ENCODE measurements at regions not wholly inside any gene's neighbourhood (a gene's known extent, or its start where the extent isn't known, plus 50 kb on each side); places are given as distances from the start of the nearest gene placed in this dataset.

DNA sequence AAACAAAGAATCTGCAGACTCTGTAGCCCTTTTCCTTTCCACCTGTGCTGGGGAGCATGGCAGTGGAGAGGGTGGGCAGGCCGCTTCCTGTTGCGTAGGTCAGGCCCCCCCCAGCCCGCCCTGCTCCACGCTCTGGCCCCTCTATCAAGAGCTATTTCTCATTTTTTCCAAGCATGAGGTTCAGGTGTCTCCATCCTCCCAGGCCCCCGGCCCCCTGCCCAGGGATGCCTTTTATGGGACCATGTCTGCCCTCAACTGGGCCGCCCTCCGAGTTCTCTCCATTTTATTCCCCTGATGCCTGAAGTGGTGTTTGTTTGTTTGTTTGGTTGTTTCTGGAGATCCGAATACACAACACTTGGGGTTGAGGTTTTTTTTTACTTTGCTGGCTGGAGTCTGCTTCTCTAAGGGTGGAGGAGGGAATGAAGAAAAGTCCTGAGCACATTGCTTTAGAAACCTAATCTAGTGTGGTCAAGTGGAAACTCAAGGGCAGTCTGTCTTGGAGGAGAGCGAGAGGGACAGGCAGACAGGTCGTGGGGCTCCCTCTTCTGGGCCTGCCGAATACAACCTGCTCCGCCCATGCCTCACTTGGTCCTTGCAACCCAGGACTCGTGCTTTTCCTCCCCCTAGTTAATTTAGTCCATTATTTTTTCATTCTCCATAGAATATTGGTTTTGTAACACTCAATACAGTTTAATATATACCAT, 176.5 kb upstream of the LYSMD4 start:
- TF ChIP-seq, protein P1, sequence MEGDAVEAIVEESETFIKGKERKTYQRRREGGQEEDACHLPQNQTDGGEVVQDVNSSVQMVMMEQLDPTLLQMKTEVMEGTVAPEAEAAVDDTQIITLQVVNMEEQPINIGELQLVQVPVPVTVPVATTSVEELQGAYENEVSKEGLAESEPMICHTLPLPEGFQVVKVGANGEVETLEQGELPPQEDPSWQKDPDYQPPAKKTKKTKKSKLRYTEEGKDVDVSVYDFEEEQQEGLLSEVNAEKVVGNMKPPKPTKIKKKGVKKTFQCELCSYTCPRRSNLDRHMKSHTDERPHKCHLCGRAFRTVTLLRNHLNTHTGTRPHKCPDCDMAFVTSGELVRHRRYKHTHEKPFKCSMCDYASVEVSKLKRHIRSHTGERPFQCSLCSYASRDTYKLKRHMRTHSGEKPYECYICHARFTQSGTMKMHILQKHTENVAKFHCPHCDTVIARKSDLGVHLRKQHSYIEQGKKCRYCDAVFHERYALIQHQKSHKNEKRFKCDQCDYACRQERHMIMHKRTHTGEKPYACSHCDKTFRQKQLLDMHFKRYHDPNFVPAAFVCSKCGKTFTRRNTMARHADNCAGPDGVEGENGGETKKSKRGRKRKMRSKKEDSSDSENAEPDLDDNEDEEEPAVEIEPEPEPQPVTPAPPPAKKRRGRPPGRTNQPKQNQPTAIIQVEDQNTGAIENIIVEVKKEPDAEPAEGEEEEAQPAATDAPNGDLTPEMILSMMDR (IDR thresholded peaks at IDR 0.05; ENCODE audit: low read length), result no peak
- TF ChIP-seq EZH2 (optimal IDR thresholded peaks at IDR 0.05; ENCODE audit: low read depth, low read length), result no peak
- TF ChIP-seq EZH2phosphoT487 (IDR thresholded peaks at IDR 0.05; ENCODE audit: low read length), result no peak
- no peaks in the 10 kb centered on the region for H3K79me2 ChIP-seq (ENCODE audit: low read length)
- H3K4me1 ChIP-seq (ENCODE audit: low read length), result no peaks in the 10 kb centered on the region
- H3K9ac ChIP-seq (ENCODE audit: low read length), result no peak overlapping the region
- no peak overlapping the region for H2AFZ ChIP-seq (ENCODE audit: low read length)
- H3K9me2 ChIP-seq (replicated peaks; ENCODE audit: insufficient read depth, low read length), result no peaks in the 10 kb centered on the region
- no peak overlapping the region for H3K4me3 ChIP-seq (ENCODE audit: low read length)
- no peaks in the 10 kb centered on the region for H4K20me1 ChIP-seq (ENCODE audit: insufficient read depth, low read length)
- H3K4me2 ChIP-seq (ENCODE audit: low read depth, low read length), result no peak overlapping the region
- no peaks in the 10 kb centered on the region for H3F3A ChIP-seq (ENCODE audit: insufficient read depth, low read length)
- no peak overlapping the region for H3K27ac ChIP-seq (ENCODE audit: low read length)
- H3K27me3 ChIP-seq (replicated peaks; ENCODE audit: insufficient read depth, low read length), result no peaks in the 10 kb centered on the region
- DNase-seq, result no peak
- no peaks in the 10 kb centered on the region for H3K36me3 ChIP-seq (replicated peaks; ENCODE audit: insufficient read depth, low read length)
- H3K9me3 ChIP-seq (replicated peaks; ENCODE audit: insufficient read depth, low read length), result no peaks in the 10 kb centered on the region

DNA sequence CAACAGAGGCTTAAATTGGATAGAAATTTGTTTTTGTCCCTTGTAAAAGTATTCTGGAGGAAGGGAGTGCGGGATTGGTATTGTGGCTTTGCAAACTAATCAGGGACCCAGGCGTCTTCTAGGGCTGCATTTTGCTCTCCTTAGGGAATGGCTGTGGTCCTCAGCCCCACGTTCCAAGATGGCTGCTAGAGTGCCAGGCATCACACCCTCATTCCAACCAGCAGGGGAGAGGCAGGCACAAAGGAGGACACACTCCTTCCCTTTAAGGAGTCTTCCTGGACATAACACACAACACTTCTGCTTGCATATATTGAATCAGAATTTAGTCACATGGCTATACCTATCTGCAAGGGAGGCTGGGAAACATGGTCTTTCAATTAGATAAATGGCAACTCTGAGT, 174.5 kb upstream of the LYSMD4 start:
- no peaks in the 10 kb centered on the region for H3K9me2 ChIP-seq (replicated peaks; ENCODE audit: insufficient read depth, low read length)
- no peak overlapping the region for H3K4me3 ChIP-seq (ENCODE audit: low read length)
- no peaks in the 10 kb centered on the region for H3K79me2 ChIP-seq (ENCODE audit: low read length)
- H3K9me3 ChIP-seq (replicated peaks; ENCODE audit: insufficient read depth, low read length), result no peaks in the 10 kb centered on the region
- no peaks in the 10 kb centered on the region for H3K4me1 ChIP-seq (ENCODE audit: low read length)
- H3K27me3 ChIP-seq (replicated peaks; ENCODE audit: insufficient read depth, low read length), result no peaks in the 10 kb centered on the region
- no peaks in the 10 kb centered on the region for H4K20me1 ChIP-seq (ENCODE audit: insufficient read depth, low read length)
- no peaks in the 10 kb centered on the region for H3K36me3 ChIP-seq (replicated peaks; ENCODE audit: insufficient read depth, low read length)
- TF ChIP-seq EZH2phosphoT487 (IDR thresholded peaks at IDR 0.05; ENCODE audit: low read length), result no peak
- TF ChIP-seq EZH2 (optimal IDR thresholded peaks at IDR 0.05; ENCODE audit: low read depth, low read length), result no peak
- TF ChIP-seq, protein P1 (IDR thresholded peaks at IDR 0.05; ENCODE audit: low read length), result no peak
- no peak overlapping the region for H3K9ac ChIP-seq (ENCODE audit: low read length)
- no peak for DNase-seq
- no peaks in the 10 kb centered on the region for H3F3A ChIP-seq (ENCODE audit: insufficient read depth, low read length)
- no peak overlapping the region for H2AFZ ChIP-seq (ENCODE audit: low read length)
- no peak overlapping the region for H3K4me2 ChIP-seq (ENCODE audit: low read depth, low read length)
- no peak overlapping the region for H3K27ac ChIP-seq (ENCODE audit: low read length)

DNA sequence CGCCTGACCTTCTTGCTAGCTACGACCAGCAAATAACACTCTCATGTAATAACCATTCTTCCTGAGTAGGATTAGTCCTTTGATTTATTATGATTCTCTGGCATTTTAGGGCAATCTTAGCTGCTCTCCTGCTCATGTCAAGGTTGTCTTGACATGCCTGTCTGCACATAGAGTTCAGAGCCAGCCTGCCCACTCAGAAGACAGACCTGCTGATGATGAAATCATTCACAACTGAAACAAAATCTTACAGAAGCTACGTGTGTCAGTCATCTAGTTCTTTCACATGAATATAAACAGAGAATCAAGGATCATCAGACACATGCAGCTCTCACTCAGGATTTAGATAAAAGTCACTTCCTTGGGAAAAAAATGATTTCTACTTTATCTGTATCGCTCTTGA, 173.6 kb upstream of the LYSMD4 start:
- no peaks in the 10 kb centered on the region for H3K9me3 ChIP-seq (replicated peaks; ENCODE audit: insufficient read depth, low read length)
- no peaks in the 10 kb centered on the region for H3K4me1 ChIP-seq (ENCODE audit: low read length)
- no peaks in the 10 kb centered on the region for H4K20me1 ChIP-seq (ENCODE audit: insufficient read depth, low read length)
- H3K9ac ChIP-seq (ENCODE audit: low read length), result no peak overlapping the region
- no peaks in the 10 kb centered on the region for H3K79me2 ChIP-seq (ENCODE audit: low read length)
- H3K36me3 ChIP-seq (replicated peaks; ENCODE audit: insufficient read depth, low read length), result no peaks in the 10 kb centered on the region
- H3K4me3 ChIP-seq (ENCODE audit: low read length), result no peak overlapping the region
- no peak for DNase-seq
- H3K27ac ChIP-seq (ENCODE audit: low read length), result no peak overlapping the region
- H3F3A ChIP-seq (ENCODE audit: insufficient read depth, low read length), result no peaks in the 10 kb centered on the region
- H3K27me3 ChIP-seq (replicated peaks; ENCODE audit: insufficient read depth, low read length), result no peaks in the 10 kb centered on the region
- H2AFZ ChIP-seq (ENCODE audit: low read length), result no peak overlapping the region
- no peak overlapping the region for H3K4me2 ChIP-seq (ENCODE audit: low read depth, low read length)
- TF ChIP-seq EZH2 (optimal IDR thresholded peaks at IDR 0.05; ENCODE audit: low read depth, low read length) (no peak), EZH2phosphoT487 (IDR thresholded peaks at IDR 0.05; ENCODE audit: low read length) (no peak)
- TF ChIP-seq, protein P1 (IDR thresholded peaks at IDR 0.05; ENCODE audit: low read length), result no peak
- no peaks in the 10 kb centered on the region for H3K9me2 ChIP-seq (replicated peaks; ENCODE audit: insufficient read depth, low read length)
